K562 (cell line): ENCODE measurements at regions not wholly inside any gene's neighbourhood (a gene's known extent, or its start where the extent isn't known, plus 50 kb on each side); places are given as distances from the start of the nearest gene placed in this dataset.
A peak's percentile ranks its signal among the peaks of the same experiment; 100 is the strongest.

Experiments used
- ARID3B ChIP-seq: fragments of 250-450 bp; sonication (Bioruptor Pico); IDR thresholded peaks from 2 replicates; pipeline ENCODE4 v1.4.0; 2020; ENCODE audit warnings: borderline replicate concordance
- CEBPB ChIP-seq: fragments of 450-650 bp; IDR thresholded peaks from 2 replicates; pipeline ENCODE4 v1.6.1; 2016; ENCODE audit warnings: missing genetic modification characterization, missing compliant biosample characterization
- CREB1 ChIP-seq, 2 experiments: sonication (generic) in 1 of 2; formaldehyde crosslinking in 1 of 2; IDR thresholded peaks; 2 replicates each; pipeline versions ENCODE4 v1.6.1 to v1.8.0; 2012 to 2022; ENCODE audit warnings: inconsistent platforms in 1 of 2, mild to moderate bottlenecking in 1 of 2, missing genetic modification reagents in 1 of 2, moderate library complexity in 1 of 2
- CXXC5 ChIP-seq: fragments of 250-450 bp; sonication (Bioruptor Pico); IDR thresholded peaks from 2 replicates; pipeline ENCODE4 v1.8.0; 2022; ENCODE audit warnings: inconsistent platforms, mild to moderate bottlenecking, moderate library complexity
- GABPA ChIP-seq: fragments of 200-800 bp; sonication (Bioruptor generic); conservative IDR thresholded peaks from 2 replicates; pipeline ENCODE4 v1.6.1; 2016; ENCODE audit warnings: low read depth, missing genetic modification characterization, missing compliant biosample characterization
- HDAC6 ChIP-seq: IDR thresholded peaks from 2 replicates; pipeline ENCODE4 v1.6.1; 2012; ENCODE audit warnings: low read depth, mild to moderate bottlenecking, control low read depth, inconsistent platforms, low read length, moderate library complexity
- KAT2B ChIP-seq: IDR thresholded peaks from one replicate; pipeline ENCODE4 v1.6.1; 2012; ENCODE audit warnings: low read depth, mild to moderate bottlenecking, control low read depth, inconsistent platforms, low read length, moderate library complexity
- MEF2D ChIP-seq: conservative IDR thresholded peaks from 2 replicates; pipeline ENCODE4 v1.6.1; 2016; ENCODE audit warnings: low read depth, missing genetic modification characterization, missing compliant biosample characterization
- NFIX ChIP-seq: fragments of 250-450 bp; sonication (Bioruptor Pico); IDR thresholded peaks from 2 replicates; pipeline ENCODE4 v1.4.0; 2020; ENCODE audit warnings: low read depth, mild to moderate bottlenecking, moderate library complexity
- NKRF ChIP-seq: fragments of 450-650 bp; IDR thresholded peaks from 2 replicates; pipeline ENCODE4 v1.6.1; 2016; ENCODE audit warnings: borderline replicate concordance
- RUNX1 ChIP-seq: sonication (generic); IDR thresholded peaks from 2 replicates; pipeline ENCODE4 v1.6.1; 2016; ENCODE audit warnings: antibody characterized with exemption, low read depth
- SETDB1 ChIP-seq: IDR thresholded peaks from one replicate; pipeline ENCODE4 v1.6.1; 2012; ENCODE audit warnings: low read length, control low read depth, inconsistent platforms
- SNRNP70 ChIP-seq: fragments of 200-400 bp; formaldehyde crosslinking; optimal IDR thresholded peaks from 2 replicates; pipeline ENCODE3; 2017; ENCODE audit warnings: low read depth, low read length
- SPI1 ChIP-seq: IDR thresholded peaks from 2 replicates; pipeline ENCODE4 v1.6.1; 2011; ENCODE audit warnings: low read depth, low read length, control low read depth, borderline replicate concordance
- TARDBP ChIP-seq: fragments of 450-650 bp; IDR thresholded peaks from 2 replicates; pipeline ENCODE4 v1.6.1; 2016
- TEAD1 ChIP-seq, 2 experiments: fragments of 450-650 bp in 1 of 2; sonication (generic) in 1 of 2; formaldehyde crosslinking; IDR thresholded peaks; 2 replicates each; pipeline versions ENCODE4 v1.4.0 to v1.8.0; 2020 to 2022; ENCODE audit warnings: mild to moderate bottlenecking in 2 of 2, missing genetic modification reagents in 1 of 2
- THAP12 ChIP-seq: fragments of 250-450 bp; sonication (Bioruptor Pico); IDR thresholded peaks from 2 replicates; pipeline ENCODE4 v1.9.0; 2021; ENCODE audit warnings: mild to moderate bottlenecking, inconsistent platforms
- U2AF2 ChIP-seq: fragments of 200-400 bp; formaldehyde crosslinking; optimal IDR thresholded peaks from 2 replicates; pipeline ENCODE3; 2017; ENCODE audit warnings: low read depth, mild to moderate bottlenecking, low read length
- ZNF143 ChIP-seq: sonication (generic); formaldehyde crosslinking; IDR thresholded peaks from 2 replicates; pipeline ENCODE4 v1.9.0; 2022; ENCODE audit warnings: mild to moderate bottlenecking, missing genetic modification reagents
- ZNF644 ChIP-seq: fragments of 200-800 bp; sonication (Bioruptor generic); IDR thresholded peaks from 2 replicates; pipeline ENCODE4 v1.6.1; 2016; ENCODE audit warnings: low read depth, missing genetic modification characterization, missing compliant biosample characterization
- TF ChIP-seq, protein P1 (sequence below): fragments of 250-450 bp; sonication (Bioruptor Pico); IDR thresholded peaks from 2 replicates; pipeline ENCODE4 v1.8.0; 2021; ENCODE audit warnings: moderate library complexity, mild to moderate bottlenecking, inconsistent platforms

- TF ChIP-seq CEBPB (tag), result no peak
- 0 out of 2 replicates have a peak, but pooled peaks have one; percentile 22 for TF ChIP-seq MEF2D (tag)
- no peak for TF ChIP-seq CXXC5
- no peak; the same call in 1 of the 2 replicates for TF ChIP-seq RUNX1
- TF ChIP-seq SETDB1, result no peak
- TF ChIP-seq SNRNP70, result no peak
- no peak for TF ChIP-seq ZNF644 (tag)
- no peak for TF ChIP-seq NFIX (CRISPR knock-in tag)
- TF ChIP-seq CREB1 (IDR thresholded peaks at IDR 0.05), result 0 out of 2 replicates have a peak, but pooled peaks have one; percentile 36
- no peak for TF ChIP-seq CREB1 (CRISPR knock-in tag; IDR thresholded peaks at IDR 0.05)
- 0 out of 4 replicates have a peak, but pooled peaks of 1 of the 2 experiments have one; percentile 46 for TF ChIP-seq TEAD1 (CRISPR knock-in tag; IDR thresholded peaks at IDR 0.05)
- no peak for TF ChIP-seq ZNF143 (CRISPR knock-in tag)
- TF ChIP-seq SPI1, result no peak
- no peak for TF ChIP-seq THAP12 (CRISPR knock-in tag)
- no peak for TF ChIP-seq GABPA (tag)
- no peak for TF ChIP-seq ARID3B (CRISPR knock-in tag)
- TF ChIP-seq, protein P1, sequence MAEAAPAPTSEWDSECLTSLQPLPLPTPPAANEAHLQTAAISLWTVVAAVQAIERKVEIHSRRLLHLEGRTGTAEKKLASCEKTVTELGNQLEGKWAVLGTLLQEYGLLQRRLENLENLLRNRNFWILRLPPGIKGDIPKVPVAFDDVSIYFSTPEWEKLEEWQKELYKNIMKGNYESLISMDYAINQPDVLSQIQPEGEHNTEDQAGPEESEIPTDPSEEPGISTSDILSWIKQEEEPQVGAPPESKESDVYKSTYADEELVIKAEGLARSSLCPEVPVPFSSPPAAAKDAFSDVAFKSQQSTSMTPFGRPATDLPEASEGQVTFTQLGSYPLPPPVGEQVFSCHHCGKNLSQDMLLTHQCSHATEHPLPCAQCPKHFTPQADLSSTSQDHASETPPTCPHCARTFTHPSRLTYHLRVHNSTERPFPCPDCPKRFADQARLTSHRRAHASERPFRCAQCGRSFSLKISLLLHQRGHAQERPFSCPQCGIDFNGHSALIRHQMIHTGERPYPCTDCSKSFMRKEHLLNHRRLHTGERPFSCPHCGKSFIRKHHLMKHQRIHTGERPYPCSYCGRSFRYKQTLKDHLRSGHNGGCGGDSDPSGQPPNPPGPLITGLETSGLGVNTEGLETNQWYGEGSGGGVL (CRISPR knock-in tag), result no peak
- no peak for TF ChIP-seq TARDBP
- no peak for TF ChIP-seq KAT2B
- TF ChIP-seq HDAC6, result no peak
- no peak for TF ChIP-seq NKRF
- no peak for TF ChIP-seq U2AF2
Measured at GRCh38 chr12:28135801-28136439, 54.3 kb upstream of the CCDC91 start (continued).
